Central memory CD8-positive, alpha-beta T cell (primary cell): ENCODE measurements at regions not wholly inside any gene's neighbourhood (a gene's known extent, or its start where the extent isn't known, plus 50 kb on each side); places are given as distances from the start of the nearest gene placed in this dataset.
"Not testable (repeated sequence)": the region's sequence is repeated elsewhere in the genome, so short reads cannot be mapped to it uniquely, and the experiment has no call there.

Experiments used
- ATAC-seq: fragments of 150-1000 bp; cut with Tn5 transposase; replicated peaks from 2 replicates; pipeline ENCODE4 v1.10.0; 2022; ENCODE audit warnings: mild to moderate bottlenecking, moderate FRiP score, moderate number of reproducible peaks; ENCODE audit not compliant: poor library complexity, severe bottlenecking; ENCODE audit errors: extremely low read depth
- DNase-seq, 2 donors: peaks; one replicate each; pipeline ENCODE4 v3.0.0; 2021; ENCODE audit warnings: low spot score in 2 of 2
- H3K27ac Mint-ChIP-seq: one replicate; pipeline ENCODE4 v1.8.0; 2022; ENCODE audit warnings: low read depth, mild to moderate bottlenecking, moderate library complexity, mixed read lengths
- H3K27me3 Mint-ChIP-seq: one replicate; pipeline ENCODE4 v1.8.0; 2022; ENCODE audit warnings: mixed read lengths
- H3K36me3 Mint-ChIP-seq: one replicate; pipeline ENCODE4 v1.8.0; 2022; ENCODE audit warnings: mild to moderate bottlenecking, moderate library complexity, mixed read lengths; ENCODE audit not compliant: insufficient read depth
- H3K4me1 Mint-ChIP-seq: one replicate; pipeline ENCODE4 v1.8.0; 2022; ENCODE audit warnings: mixed read lengths
- H3K4me3 Mint-ChIP-seq: one replicate; pipeline ENCODE4 v1.8.0; 2022; ENCODE audit warnings: mild to moderate bottlenecking, moderate library complexity, mixed read lengths
- H3K9me3 Mint-ChIP-seq: one replicate; pipeline ENCODE4 v1.8.0; 2022; ENCODE audit warnings: mixed read lengths

GRCh38 chr11:23883426-23884048, 613.3 kb upstream of the LUZP2 start:
- not testable (repeated sequence) for H3K4me3 Mint-ChIP-seq

GRCh38 chr11:23884341-23884740, 612.5 kb upstream of the LUZP2 start:
- H3K4me1 Mint-ChIP-seq, result no peaks in the 10 kb centered on the region
- peaks cover 11% of the 10 kb centered on the region for H3K9me3 Mint-ChIP-seq
- H3K36me3 Mint-ChIP-seq, result no peaks in the 10 kb centered on the region
- no peak overlapping the region for H3K27ac Mint-ChIP-seq
- ATAC-seq (no peak), DNase-seq (no peak)
- H3K27me3 Mint-ChIP-seq, result no peaks in the 10 kb centered on the region
- H3K4me3 Mint-ChIP-seq, result no peak overlapping the region

More at GRCh38 chr11:23883426-23884048, 613.3 kb upstream of the LUZP2 start:
- H3K27me3 Mint-ChIP-seq, ATAC-seq, DNase-seq, H3K27ac Mint-ChIP-seq, H3K4me1 Mint-ChIP-seq, H3K36me3 Mint-ChIP-seq: not testable (repeated sequence)
- peaks cover 11% of the 10 kb centered on the region for H3K9me3 Mint-ChIP-seq

GRCh38 chr11:23885801-23886200, 611.1 kb upstream of the LUZP2 start:
- Mint-ChIP-seq H3K4me3 (no peak overlapping the region), H3K27ac (no peak overlapping the region), H3K27me3 (no peaks in the 10 kb centered on the region), H3K9me3 (peaks cover 12% of the 10 kb centered on the region), H3K4me1 (no peaks in the 10 kb centered on the region), H3K36me3 (no peaks in the 10 kb centered on the region)
- no peak for DNase-seq
- no peak for ATAC-seq

- not testable (repeated sequence) for H3K27me3 Mint-ChIP-seq, H3K4me3 Mint-ChIP-seq, H3K36me3 Mint-ChIP-seq, DNase-seq, H3K27ac Mint-ChIP-seq, H3K4me1 Mint-ChIP-seq, ATAC-seq
- H3K9me3 Mint-ChIP-seq, result peaks cover 25% of the 10 kb centered on the region
Measured at GRCh38 chr11:23887122-23887521, 609.7 kb upstream of the LUZP2 start.

GRCh38 chr11:23893126-23893525, 603.7 kb upstream of the LUZP2 start:
- H3K4me3 Mint-ChIP-seq, result no peak overlapping the region
- ATAC-seq (no peak), DNase-seq (no peak)
- no peaks in the 10 kb centered on the region for H3K36me3 Mint-ChIP-seq
- no peaks in the 10 kb centered on the region for H3K4me1 Mint-ChIP-seq
- H3K27me3 Mint-ChIP-seq, result no peaks in the 10 kb centered on the region
- peaks cover 21% of the 10 kb centered on the region for H3K9me3 Mint-ChIP-seq
- no peak overlapping the region for H3K27ac Mint-ChIP-seq

GRCh38 chr11:23897453-23898286, 599.2 kb upstream of the LUZP2 start:
- DNase-seq, result no peak
- Mint-ChIP-seq H3K9me3 (peaks cover under 1% of the 10 kb centered on the region), H3K27ac (no peak overlapping the region), H3K4me3 (no peak overlapping the region), H3K36me3 (no peaks in the 10 kb centered on the region), H3K4me1 (no peaks in the 10 kb centered on the region), H3K27me3 (no peaks in the 10 kb centered on the region)
- ATAC-seq, result no peak

GRCh38 chr11:23903044-23903704, 593.7 kb upstream of the LUZP2 start:
- H3K27ac Mint-ChIP-seq, result no peak overlapping the region
- ATAC-seq (no peak), DNase-seq (no peak)
- no peaks in the 10 kb centered on the region for H3K4me1 Mint-ChIP-seq
- H3K9me3 Mint-ChIP-seq, result peaks cover 10% of the 10 kb centered on the region
- H3K27me3 Mint-ChIP-seq, result no peaks in the 10 kb centered on the region
- no peaks in the 10 kb centered on the region for H3K36me3 Mint-ChIP-seq
- no peak overlapping the region for H3K4me3 Mint-ChIP-seq

GRCh38 chr11:23919455-23919854, 577.4 kb upstream of the LUZP2 start:
- Mint-ChIP-seq H3K36me3 (no peaks in the 10 kb centered on the region), H3K4me1 (no peaks in the 10 kb centered on the region), H3K4me3 (no peak overlapping the region), H3K27ac (no peak overlapping the region), H3K27me3 (no peaks in the 10 kb centered on the region), H3K9me3 (peaks cover 46% of the 10 kb centered on the region)
- DNase-seq (no peak), ATAC-seq (no peak)

GRCh38 chr11:23923357-23923756, 573.5 kb upstream of the LUZP2 start:
- Mint-ChIP-seq H3K27me3 (no peaks in the 10 kb centered on the region), H3K4me3 (no peak overlapping the region), H3K36me3 (no peaks in the 10 kb centered on the region), H3K27ac (no peak overlapping the region), H3K4me1 (no peaks in the 10 kb centered on the region), H3K9me3 (peaks cover 38% of the 10 kb centered on the region)
- ATAC-seq, result no peak
- DNase-seq, result no peak

- Mint-ChIP-seq H3K27ac (no peak overlapping the region), H3K4me1 (no peaks in the 10 kb centered on the region), H3K9me3 (peaks cover 33% of the 10 kb centered on the region), H3K36me3 (no peaks in the 10 kb centered on the region), H3K27me3 (no peaks in the 10 kb centered on the region), H3K4me3 (no peak overlapping the region)
- DNase-seq (no peak), ATAC-seq (no peak)
Measured at GRCh38 chr11:23924226-23924625, 572.6 kb upstream of the LUZP2 start.

- DNase-seq, result no peak
- no peaks in the 10 kb centered on the region for H3K27me3 Mint-ChIP-seq
- H3K4me1 Mint-ChIP-seq, result no peaks in the 10 kb centered on the region
- H3K27ac Mint-ChIP-seq, result no peak overlapping the region
- no peak for ATAC-seq
- H3K36me3 Mint-ChIP-seq, result peaks cover 2% of the 10 kb centered on the region
- H3K9me3 Mint-ChIP-seq, result peaks cover 16% of the 10 kb centered on the region
- no peak overlapping the region for H3K4me3 Mint-ChIP-seq
Measured at GRCh38 chr11:23931443-23931842, 565.4 kb upstream of the LUZP2 start.

GRCh38 chr11:23932485-23932898, 564.4 kb upstream of the LUZP2 start:
- Mint-ChIP-seq H3K4me3 (no peak overlapping the region), H3K27ac (no peak overlapping the region), H3K27me3 (no peaks in the 10 kb centered on the region), H3K36me3 (peaks cover 2% of the 10 kb centered on the region), H3K9me3 (peaks cover 16% of the 10 kb centered on the region), H3K4me1 (no peaks in the 10 kb centered on the region)
- ATAC-seq (no peak), DNase-seq (no peak)

GRCh38 chr11:23933721-23934120, 563.1 kb upstream of the LUZP2 start:
- Mint-ChIP-seq H3K36me3 (peaks cover 2% of the 10 kb centered on the region), H3K27ac (no peak overlapping the region), H3K4me3 (no peak overlapping the region), H3K9me3 (peaks cover 16% of the 10 kb centered on the region), H3K27me3 (no peaks in the 10 kb centered on the region), H3K4me1 (no peaks in the 10 kb centered on the region)
- DNase-seq, result no peak
- ATAC-seq, result no peak
